Mucosa of descending colon (tissue), 3 donors: ENCODE measurements at regions not wholly inside any gene's neighbourhood (a gene's known extent, or its start where the extent isn't known, plus 50 kb on each side); places are given as distances from the start of the nearest gene placed in this dataset.
A peak's percentile ranks its signal among the peaks of the same experiment; 100 is the strongest.

Experiments used
- ATAC-seq: fragments of 200-7000 bp; cut with Tn5 transposase; one replicate; pipeline ENCODE4 v1.9.1; 2020; ENCODE audit warnings: mild to moderate bottlenecking, moderate library complexity
- DNase-seq, 3 donors: peaks; one replicate each; pipeline ENCODE4 v3.0.0-alpha.2; 2020
- H3K36me3 ChIP-seq: fragments of 200-600 bp; one replicate; pipeline ENCODE4 v1.8.0; 2021; ENCODE audit warnings: low read depth, mild to moderate bottlenecking
- H3K4me1 ChIP-seq: fragments of 200-600 bp; one replicate; pipeline ENCODE4 v1.8.0; 2021; ENCODE audit warnings: low read depth, mild to moderate bottlenecking
- H3K4me3 ChIP-seq: fragments of 200-600 bp; one replicate; pipeline ENCODE4 v1.8.0; 2021; ENCODE audit warnings: mild to moderate bottlenecking
- H3K9me3 ChIP-seq: fragments of 200-600 bp; one replicate; pipeline ENCODE4 v1.8.0; 2021; ENCODE audit warnings: mild to moderate bottlenecking
- intact Hi-C, 2 donors: fragments of 100-400 bp; cut with DNase I in 1 of 2; cut with micrococcal nuclease in 1 of 2; formaldehyde crosslinking; loops; one replicate each; pipeline versions ENCODE4 v1.11.0 to v1.11.1; 2022; cut with DNase I, micrococcal nuclease
- TF ChIP-seq, protein P1 (sequence below): fragments of 200-600 bp; IDR thresholded peaks from one replicate; pipeline ENCODE4 v1.8.0; 2022; ENCODE audit warnings: antibody characterized with exemption, mild to moderate bottlenecking
- donor health status: DM: no; HTN: no; CAD: no; lungs with moderate emphysema.
- donor health status: DM: no; HTN: no; CAD: no.
- donor health status: DM: no; HTN: yes; CAD: no.

DNA sequence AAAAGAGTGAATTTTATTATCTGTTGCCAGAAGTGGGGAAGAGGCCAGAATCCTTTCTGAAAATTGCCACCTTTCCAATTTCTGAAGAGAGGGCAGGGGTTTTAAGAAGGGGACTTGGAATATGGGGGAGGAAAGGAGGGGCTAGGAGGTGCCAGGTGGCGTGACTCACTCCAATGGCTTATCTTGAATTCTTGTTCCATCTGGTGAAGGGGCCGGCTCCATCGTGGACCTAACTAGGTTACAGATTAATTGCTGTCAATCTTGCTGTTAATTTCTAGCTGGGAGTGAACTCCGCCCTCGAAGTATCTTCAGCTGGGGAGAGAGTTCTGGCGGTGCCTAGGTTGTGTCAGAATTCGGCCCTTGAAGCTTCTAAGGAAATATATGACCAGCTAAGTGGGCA lies 138.7 kb downstream of the YTHDC2 start:
- no peak for ATAC-seq
- TF ChIP-seq, protein P1, sequence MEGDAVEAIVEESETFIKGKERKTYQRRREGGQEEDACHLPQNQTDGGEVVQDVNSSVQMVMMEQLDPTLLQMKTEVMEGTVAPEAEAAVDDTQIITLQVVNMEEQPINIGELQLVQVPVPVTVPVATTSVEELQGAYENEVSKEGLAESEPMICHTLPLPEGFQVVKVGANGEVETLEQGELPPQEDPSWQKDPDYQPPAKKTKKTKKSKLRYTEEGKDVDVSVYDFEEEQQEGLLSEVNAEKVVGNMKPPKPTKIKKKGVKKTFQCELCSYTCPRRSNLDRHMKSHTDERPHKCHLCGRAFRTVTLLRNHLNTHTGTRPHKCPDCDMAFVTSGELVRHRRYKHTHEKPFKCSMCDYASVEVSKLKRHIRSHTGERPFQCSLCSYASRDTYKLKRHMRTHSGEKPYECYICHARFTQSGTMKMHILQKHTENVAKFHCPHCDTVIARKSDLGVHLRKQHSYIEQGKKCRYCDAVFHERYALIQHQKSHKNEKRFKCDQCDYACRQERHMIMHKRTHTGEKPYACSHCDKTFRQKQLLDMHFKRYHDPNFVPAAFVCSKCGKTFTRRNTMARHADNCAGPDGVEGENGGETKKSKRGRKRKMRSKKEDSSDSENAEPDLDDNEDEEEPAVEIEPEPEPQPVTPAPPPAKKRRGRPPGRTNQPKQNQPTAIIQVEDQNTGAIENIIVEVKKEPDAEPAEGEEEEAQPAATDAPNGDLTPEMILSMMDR: no peak
- no peaks in the 10 kb centered on the region for H3K9me3 ChIP-seq

DNA sequence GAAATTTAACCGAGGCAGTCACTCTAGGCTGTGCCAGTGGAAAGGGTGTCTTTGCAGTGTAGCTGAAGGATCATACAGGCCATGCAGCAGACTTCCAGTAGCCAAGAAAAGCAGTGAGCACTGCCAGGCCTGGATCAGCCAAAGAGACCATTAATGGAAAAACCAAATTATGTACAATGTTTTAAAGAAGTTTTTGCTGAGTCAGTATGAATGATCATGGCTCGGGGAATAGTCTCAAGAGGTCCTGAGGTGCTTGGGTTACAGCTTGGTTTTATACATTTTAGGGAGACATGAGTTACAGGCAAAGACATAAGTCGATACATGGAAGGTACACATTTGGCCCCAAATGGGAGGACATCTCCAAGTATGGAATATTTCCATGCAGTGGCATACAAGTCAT lies 141.3 kb downstream of the YTHDC2 start:
- DNase-seq: no peak
- no peak for ATAC-seq
- TF ChIP-seq, protein P1: no peak
- Histone ChIP-seq H3K4me3 (no peak overlapping the region), H3K9me3 (no peaks in the 10 kb centered on the region), H3K4me1 (no peaks in the 10 kb centered on the region), H3K36me3 (no peaks in the 10 kb centered on the region)
- intact Hi-C loops: no loop called here

More for the DNA sequence above, 138.7 kb downstream of the YTHDC2 start:
- DNase-seq: no peak
- Histone ChIP-seq H3K4me3 (no peak overlapping the region), H3K36me3 (no peaks in the 10 kb centered on the region), H3K4me1 (no peaks in the 10 kb centered on the region)
- intact Hi-C loops: no loop called here

DNA sequence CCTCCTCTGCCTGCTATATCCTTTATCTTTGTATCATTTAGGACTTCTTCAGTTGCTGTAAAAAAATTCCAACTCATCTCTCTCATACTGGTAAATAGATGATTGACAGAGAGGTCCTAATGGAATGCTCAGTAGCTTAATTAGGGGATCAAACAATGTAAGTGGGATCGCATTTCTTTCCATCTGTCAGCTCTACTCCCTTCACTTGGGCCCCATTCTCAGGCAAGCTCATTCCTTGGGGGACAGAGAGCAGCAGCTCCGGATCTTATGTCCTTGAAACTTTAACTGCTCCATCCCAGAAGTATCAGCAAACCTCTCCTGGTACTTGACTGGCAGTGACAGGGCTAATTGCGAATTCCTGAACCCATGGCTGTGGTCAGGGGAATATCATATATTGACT lies 146.7 kb downstream of the YTHDC2 start:
- Histone ChIP-seq H3K4me3 (no peak overlapping the region), H3K4me1 (no peaks in the 10 kb centered on the region), H3K36me3 (no peaks in the 10 kb centered on the region), H3K9me3 (no peaks in the 10 kb centered on the region)
- intact Hi-C loops: no loop called here
- TF ChIP-seq, protein P1: no peak
- DNase-seq (no peak), ATAC-seq (no peak)

DNA sequence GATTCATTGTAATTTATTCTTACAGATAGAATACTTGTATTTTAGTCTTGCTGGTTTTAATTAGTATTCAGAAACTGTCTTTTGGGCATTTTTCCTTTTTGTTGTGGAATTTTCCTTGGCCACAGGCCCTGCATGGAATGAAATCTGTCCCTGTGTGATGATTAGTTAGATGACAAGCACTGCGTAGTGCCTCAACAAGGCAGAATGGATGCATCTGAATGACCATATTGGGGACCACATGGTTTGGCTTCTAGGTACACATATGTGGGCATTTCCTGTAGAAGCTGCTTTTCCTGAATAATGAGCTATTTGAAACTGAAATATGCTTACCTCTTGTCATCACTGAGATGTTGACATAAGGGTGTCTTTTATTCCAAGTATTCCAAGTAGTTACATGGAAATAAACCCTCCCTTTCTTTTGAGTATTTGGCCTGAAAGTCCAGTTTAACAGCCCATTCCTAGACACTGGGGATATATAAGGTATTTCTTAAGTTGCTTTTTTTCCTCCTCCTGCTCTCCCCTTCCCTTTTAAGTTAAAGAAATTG lies 147.3 kb downstream of the YTHDC2 start:
- Histone ChIP-seq H3K9me3 (no peaks in the 10 kb centered on the region), H3K4me1 (no peaks in the 10 kb centered on the region), H3K4me3 (no peak overlapping the region), H3K36me3 (no peaks in the 10 kb centered on the region)
- no peak for DNase-seq
- intact Hi-C loops: no loop called here
- no peak for ATAC-seq
- TF ChIP-seq, protein P1: no peak

DNA sequence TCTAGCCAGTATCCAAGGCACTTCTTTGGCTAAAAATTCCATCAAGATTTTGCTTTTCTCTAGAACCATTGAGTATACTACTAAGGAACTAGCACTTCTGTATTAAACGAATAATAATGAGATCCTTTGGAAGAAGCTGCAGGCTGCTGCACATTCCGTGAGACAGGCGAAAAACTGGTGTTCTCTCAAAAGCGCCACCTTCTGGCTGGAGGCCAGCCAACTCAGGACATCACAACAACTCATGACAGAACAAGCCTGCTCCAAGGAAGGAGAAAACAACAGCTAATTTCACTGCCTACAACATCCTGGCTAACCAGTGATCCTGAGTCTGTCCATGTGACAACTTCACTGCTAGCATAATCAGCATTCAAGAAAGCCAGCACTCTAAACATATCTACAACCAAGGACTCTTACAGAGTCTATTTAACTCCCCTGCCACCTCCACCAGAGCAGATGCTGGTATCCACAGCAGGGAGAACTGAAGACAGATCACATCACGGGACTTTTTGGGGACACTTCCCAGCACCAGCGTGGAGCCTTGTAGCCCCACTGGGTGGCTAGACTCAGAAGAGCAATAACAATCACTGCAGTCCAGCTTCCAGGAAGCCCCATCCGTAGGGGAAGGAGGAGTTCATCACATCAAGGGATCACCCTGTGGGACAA lies 150.5 kb downstream of the YTHDC2 start:
- ATAC-seq: no peak
- H3K9me3 ChIP-seq: no peaks in the 10 kb centered on the region
- H3K36me3 ChIP-seq: no peaks in the 10 kb centered on the region
- DNase-seq: peak in 2 of 3 donors; percentile 55 to 69
- intact Hi-C loops: no loop called here
- H3K4me3 ChIP-seq: no peak overlapping the region
- H3K4me1 ChIP-seq: no peaks in the 10 kb centered on the region
- TF ChIP-seq, protein P1: no peak
